Spleen (tissue), 11 donors: ENCODE measurements at regions not wholly inside any gene's neighbourhood (a gene's known extent, or its start where the extent isn't known, plus 50 kb on each side); places are given as distances from the start of the nearest gene placed in this dataset.

ENCODE experiments used
- DNase-seq: peaks from one replicate; pipeline ENCODE4 v3.0.0-alpha.2; 2020
- H3K27ac ChIP-seq, 8 donors: fragments of 200-600 bp; sonication (generic) in 7 of 8; 1 replicate in 4 of 8; 2 replicates in 4 of 8; pipeline versions ENCODE4 v1.5.0 to v1.8.0; 2016 to 2021; ENCODE audit warnings: inconsistent platforms in 4 of 8, mild to moderate bottlenecking in 4 of 8, moderate library complexity in 1 of 8
- H3K27me3 ChIP-seq, 7 donors: fragments of 200-600 bp; sonication (generic) in 6 of 7; replicated peaks in 1 of 7; 1 replicate in 4 of 7; 2 replicates in 3 of 7; pipeline versions ENCODE4 v1.5.0 to v1.8.0; 2016 to 2021; ENCODE audit warnings: inconsistent platforms in 3 of 7, mild to moderate bottlenecking in 1 of 7
- H3K36me3 ChIP-seq, 6 donors: fragments of 200-600 bp; sonication (generic) in 5 of 6; 1 replicate in 4 of 6; 2 replicates in 2 of 6; pipeline versions ENCODE4 v1.5.0 to v1.8.0; 2016 to 2021; ENCODE audit warnings: inconsistent platforms in 2 of 6
- H3K4me1 ChIP-seq, 6 donors: fragments of 200-600 bp; sonication (generic) in 5 of 6; 1 replicate in 3 of 6; 2 replicates in 3 of 6; pipeline versions ENCODE4 v1.5.0 to v1.8.0; 2016 to 2021; ENCODE audit warnings: inconsistent platforms in 3 of 6
- H3K4me3 ChIP-seq, 8 donors: fragments of 200-600 bp; sonication (generic) in 7 of 8; 1 replicate in 4 of 8; 2 replicates in 4 of 8; pipeline versions ENCODE4 v1.5.0 to v1.8.0; 2016 to 2021; ENCODE audit warnings: inconsistent platforms in 4 of 8, mild to moderate bottlenecking in 4 of 8, moderate library complexity in 2 of 8
- H3K9me3 ChIP-seq, 8 donors: fragments of 200-600 bp; sonication (generic) in 7 of 8; 1 replicate in 4 of 8; 2 replicates in 4 of 8; pipeline versions ENCODE4 v1.5.0 to v1.8.0; 2016 to 2021; ENCODE audit warnings: inconsistent platforms in 4 of 8
- POLR2A ChIP-seq, 3 donors: fragments of 450-650 bp; IDR thresholded peaks; one replicate each; pipeline ENCODE4 v1.5.1; 2017; ENCODE audit warnings: antibody characterized with exemption in 3 of 3, mild to moderate bottlenecking in 1 of 3
- POLR2AphosphoS5 ChIP-seq, 3 donors: sonication (generic); formaldehyde crosslinking; IDR thresholded peaks; one replicate each; pipeline ENCODE4 v1.5.1; 2017; ENCODE audit warnings: antibody characterized with exemption in 3 of 3
- WGBS, 5 donors: extraction: QIAGEN DNeasy Blood & Tissue Kit in 3 of 5; methylation state at CpG; one replicate each; pipeline versions ENCODE4 v1.1.5 to v1.1.7; 2013 to 2018; 5-methylcytosine and 5-hydroxymethylcytosine counted together
- intact Hi-C: fragments of 100-400 bp; cut with DNase I; formaldehyde crosslinking; loops from one replicate; pipeline ENCODE4 v1.15.0; 2023; ENCODE audit warnings: low total_unique reads
- TF ChIP-seq, protein P1 (sequence below), 11 experiments: fragments of 200-600 bp in 7 of 11; fragments of 450-650 bp in 4 of 11; sonication (generic) in 4 of 11; IDR thresholded peaks in 8 of 11; conservative IDR thresholded peaks in 3 of 11; 1 replicate in 7 of 11; 2 replicates in 4 of 11; pipeline versions ENCODE4 v1.4.0 to v1.8.0; 2016 to 2021; ENCODE audit warnings: antibody characterized with exemption in 11 of 11, inconsistent platforms in 4 of 11, mild to moderate bottlenecking in 1 of 11
- donor health status: healthy with polysubstance abuse.
- donor health status: DM: no; HTN: no; CAD: no; lungs with moderate emphysema.
- donor health status: DM: no; HTN: no; CAD: no.
- donor health status: Bipolar disorder and iron deficiency.
- donor health status: healthy.
- donor health status: DM: no; HTN: no; CAD: no.
- donor health status: DM: yes; HTN: yes; CAD: no.

DNA sequence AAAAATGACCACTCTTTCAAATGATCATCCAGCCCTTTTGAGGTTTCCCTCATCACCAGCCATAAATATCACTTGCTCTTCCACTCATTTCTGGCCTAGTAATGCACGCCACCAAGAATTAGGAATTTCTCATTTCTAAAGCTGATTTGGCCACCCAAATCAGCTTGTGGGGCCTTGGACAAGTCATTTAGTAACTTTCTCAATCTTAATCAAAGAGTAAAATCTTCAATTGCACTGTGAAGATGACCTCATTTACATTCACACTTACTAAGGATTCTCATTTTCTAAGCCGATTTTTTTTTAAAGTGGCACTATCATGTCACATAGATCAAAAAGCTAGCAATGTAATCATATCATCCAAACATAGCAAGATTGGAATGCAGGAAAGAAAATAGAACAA is 150.0 kb upstream of the HHIP start:
- DNase-seq: no peak
- no peak overlapping the region for H3K4me3 ChIP-seq
- H3K27ac ChIP-seq: no peak overlapping the region
- H3K36me3 ChIP-seq: no peaks in the 10 kb centered on the region
- TF ChIP-seq, protein P1, sequence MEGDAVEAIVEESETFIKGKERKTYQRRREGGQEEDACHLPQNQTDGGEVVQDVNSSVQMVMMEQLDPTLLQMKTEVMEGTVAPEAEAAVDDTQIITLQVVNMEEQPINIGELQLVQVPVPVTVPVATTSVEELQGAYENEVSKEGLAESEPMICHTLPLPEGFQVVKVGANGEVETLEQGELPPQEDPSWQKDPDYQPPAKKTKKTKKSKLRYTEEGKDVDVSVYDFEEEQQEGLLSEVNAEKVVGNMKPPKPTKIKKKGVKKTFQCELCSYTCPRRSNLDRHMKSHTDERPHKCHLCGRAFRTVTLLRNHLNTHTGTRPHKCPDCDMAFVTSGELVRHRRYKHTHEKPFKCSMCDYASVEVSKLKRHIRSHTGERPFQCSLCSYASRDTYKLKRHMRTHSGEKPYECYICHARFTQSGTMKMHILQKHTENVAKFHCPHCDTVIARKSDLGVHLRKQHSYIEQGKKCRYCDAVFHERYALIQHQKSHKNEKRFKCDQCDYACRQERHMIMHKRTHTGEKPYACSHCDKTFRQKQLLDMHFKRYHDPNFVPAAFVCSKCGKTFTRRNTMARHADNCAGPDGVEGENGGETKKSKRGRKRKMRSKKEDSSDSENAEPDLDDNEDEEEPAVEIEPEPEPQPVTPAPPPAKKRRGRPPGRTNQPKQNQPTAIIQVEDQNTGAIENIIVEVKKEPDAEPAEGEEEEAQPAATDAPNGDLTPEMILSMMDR (IDR thresholded peaks at IDR 0.05 in 8 of 11, conservative IDR thresholded peaks at IDR 0.05 in 3 of 11): no peak
- TF ChIP-seq POLR2A (IDR thresholded peaks at IDR 0.05) (no peak), POLR2AphosphoS5 (IDR thresholded peaks at IDR 0.05) (no peak)
- 62 to 83% (median 72%) methylated on average over 2 of the region's 2 CpGs for WGBS, 5 donors
- H3K9me3 ChIP-seq: peaks cover 0 to 7% (median 0%) of the 10 kb centered on the region in 8 donors
- no peaks in the 10 kb centered on the region for H3K27me3 ChIP-seq
- H3K4me1 ChIP-seq: no peaks in the 10 kb centered on the region
- intact Hi-C loops: no loop called here

GRCh38 chr4:144499777-144500176 is 146.2 kb upstream of the HHIP start:
- Histone ChIP-seq H3K27ac (no peak overlapping the region), H3K27me3 (no peaks in the 10 kb centered on the region), H3K4me1 (no peaks in the 10 kb centered on the region), H3K36me3 (no peaks in the 10 kb centered on the region), H3K4me3 (no peak overlapping the region), H3K9me3 (peaks cover 0 to 7% (median 0%) of the 10 kb centered on the region in 8 donors)
- intact Hi-C loops: no loop called here
- no peak for TF ChIP-seq POLR2AphosphoS5 (IDR thresholded peaks at IDR 0.05)
- no peak for DNase-seq

- intact Hi-C loops: no loop called here
- WGBS, 5 donors: 90 to 100% (median 93%) methylated on average over 1 of the region's 1 CpG
- Histone ChIP-seq H3K36me3 (no peaks in the 10 kb centered on the region), H3K9me3 (peaks cover 0 to 7% (median 0%) of the 10 kb centered on the region in 8 donors), H3K4me3 (no peak overlapping the region), H3K27me3 (no peaks in the 10 kb centered on the region), H3K27ac (no peak overlapping the region), H3K4me1 (no peaks in the 10 kb centered on the region)
- TF ChIP-seq, protein P1 (IDR thresholded peaks at IDR 0.05 in 8 of 11, conservative IDR thresholded peaks at IDR 0.05 in 3 of 11): no peak
- no peak for TF ChIP-seq POLR2A (IDR thresholded peaks at IDR 0.05)
- no peak for TF ChIP-seq POLR2AphosphoS5 (IDR thresholded peaks at IDR 0.05)
- no peak for DNase-seq
These were observed 144.7 kb upstream of the HHIP start for GRCh38 chr4:144501231-144501780.

- H3K4me1 ChIP-seq: no peaks in the 10 kb centered on the region
- WGBS, 5 donors: 58 to 71% (median 65%) methylated on average over 4 of the region's 4 CpGs
- no peak overlapping the region for H3K4me3 ChIP-seq
- peaks cover 0 to 7% (median 0%) of the 10 kb centered on the region in 8 donors for H3K9me3 ChIP-seq
- TF ChIP-seq POLR2AphosphoS5 (IDR thresholded peaks at IDR 0.05): no peak
- TF ChIP-seq, protein P1 (IDR thresholded peaks at IDR 0.05 in 8 of 11, conservative IDR thresholded peaks at IDR 0.05 in 3 of 11): no peak
- no peak for DNase-seq
- no peak overlapping the region for H3K27ac ChIP-seq
- intact Hi-C loops: no loop called here
- no peaks in the 10 kb centered on the region for H3K36me3 ChIP-seq
- H3K27me3 ChIP-seq: no peaks in the 10 kb centered on the region
These were observed 141.1 kb upstream of the HHIP start for GRCh38 chr4:144504883-144505282.
